CD4-positive, alpha-beta T cell (primary cell): ENCODE measurements at regions not wholly inside any gene's neighbourhood (a gene's known extent, or its start where the extent isn't known, plus 50 kb on each side); places are given as distances from the start of the nearest gene placed in this dataset.

Source experiments
- ATAC-seq: fragments of 200-7000 bp; cut with Tn5 transposase; one replicate; pipeline ENCODE4 v1.10.0; 2022; ENCODE audit warnings: mild to moderate bottlenecking; ENCODE audit not compliant: poor library complexity
- CTCF ChIA-PET: fragments of 350-600 bp; sonication (Branson Sonifier 250); formaldehyde crosslinking; loops from one replicate; lab custom pipeline; 2021; ENCODE audit warnings: antibody characterized with exemption, inconsistent platforms; lab: Charles Lee
- POLR2A ChIA-PET: fragments of 350-600 bp; sonication (Branson Sonifier 250); formaldehyde crosslinking; loops from one replicate; lab custom pipeline; 2021; ENCODE audit warnings: antibody characterized with exemption, inconsistent platforms; lab: Charles Lee
- DNase-seq, 14 experiments: peaks; one replicate each; pipeline ENCODE4 v3.0.0-alpha.2; 2013 to 2020; ENCODE audit warnings: mixed read lengths in 2 of 14
- H3K27ac ChIP-seq, 2 donors: one replicate each; pipeline versions ENCODE4 v1.5.1 to v1.7.0; 2013; ENCODE audit warnings: low read length in 2 of 2, low read depth in 1 of 2, mild to moderate bottlenecking in 1 of 2
- H3K27me3 ChIP-seq, 2 experiments: 1 replicate in 1 of 2; 2 replicates in 1 of 2; pipeline versions ENCODE4 v1.6.1 to v1.7.0; 2013; ENCODE audit warnings: low read length in 2 of 2, control low read depth in 1 of 2, mild to moderate bottlenecking in 1 of 2, moderate library complexity in 1 of 2; ENCODE audit not compliant: insufficient read depth in 2 of 2, control insufficient read depth in 1 of 2
- H3K36me3 ChIP-seq: one replicate; pipeline ENCODE4 v1.6.1; 2013; ENCODE audit warnings: low read length, control low read depth; ENCODE audit not compliant: insufficient read depth
- H3K4me1 ChIP-seq: one replicate; pipeline ENCODE4 v1.6.1; 2013; ENCODE audit warnings: low read length, control low read depth; ENCODE audit not compliant: insufficient read depth
- H3K4me3 ChIP-seq: one replicate; pipeline ENCODE4 v1.5.1; 2013; ENCODE audit warnings: mild to moderate bottlenecking, low read length, moderate library complexity
- H3K9me3 ChIP-seq, 2 experiments: 1 replicate in 1 of 2; 2 replicates in 1 of 2; pipeline versions ENCODE4 v1.6.1 to v1.7.0; 2013; ENCODE audit warnings: low read length in 2 of 2, mild to moderate bottlenecking in 2 of 2, control low read depth in 1 of 2, moderate library complexity in 1 of 2; ENCODE audit not compliant: control insufficient read depth in 1 of 2, insufficient read depth in 1 of 2
- H3K27ac Mint-ChIP-seq: one replicate; pipeline ENCODE4 v1.8.0; 2020; ENCODE audit warnings: mixed read lengths
- H3K27me3 Mint-ChIP-seq: one replicate; pipeline ENCODE4 v1.8.0; 2021; ENCODE audit warnings: mixed read lengths
- H3K36me3 Mint-ChIP-seq: one replicate; pipeline ENCODE4 v1.8.0; 2021; ENCODE audit warnings: low read depth, mixed read lengths
- H3K4me1 Mint-ChIP-seq: one replicate; pipeline ENCODE4 v1.8.0; 2021; ENCODE audit warnings: low read depth, mixed read lengths
- H3K4me3 Mint-ChIP-seq: one replicate; pipeline ENCODE4 v1.8.0; 2020; ENCODE audit warnings: mild to moderate bottlenecking, mixed read lengths
- H3K9me3 Mint-ChIP-seq: one replicate; pipeline ENCODE4 v1.8.0; 2020; ENCODE audit warnings: mixed read lengths
- CTCF ChIP-seq: fragments of 200-600 bp; IDR thresholded peaks from one replicate; pipeline ENCODE4 v1.8.0; 2022; ENCODE audit warnings: antibody characterized with exemption, mild to moderate bottlenecking
- intact Hi-C, 2 experiments: fragments of 100-400 bp; cut with DNase I in 1 of 2; cut with micrococcal nuclease in 1 of 2; formaldehyde crosslinking; loops; one replicate each; pipeline versions ENCODE4 v1.15.1 to v1.9.0; 2023 to 2025; cut with DNase I, micrococcal nuclease

- Histone ChIP-seq H3K4me3 (no peak overlapping the region), H3K27ac (no peak overlapping the region), H3K36me3 (no peaks in the 10 kb centered on the region), H3K9me3 (no peaks in the 10 kb centered on the region), H3K4me1 (no peaks in the 10 kb centered on the region), H3K27me3 (no peaks in the 10 kb centered on the region)
- no peaks in the 10 kb centered on the region for H3K36me3 Mint-ChIP-seq
- no peaks in the 10 kb centered on the region for H3K27me3 Mint-ChIP-seq
- H3K4me1 Mint-ChIP-seq: no peaks in the 10 kb centered on the region
- POLR2A ChIA-PET: no interaction called here
- no peaks in the 10 kb centered on the region for H3K9me3 Mint-ChIP-seq
- no peak overlapping the region for H3K4me3 Mint-ChIP-seq
- intact Hi-C loops: no loop called here
- no peak overlapping the region for H3K27ac Mint-ChIP-seq
- CTCF ChIA-PET: no interaction called here
- no peak for TF ChIP-seq CTCF
- ATAC-seq (no peak), DNase-seq (no peak)
Measured at GRCh38 chr21:15332572-15332971, 267.8 kb upstream of the NRIP1 start.

GRCh38 chr21:15333136-15333710 lies 268.4 kb upstream of the NRIP1 start:
- Histone ChIP-seq H3K27me3 (no peaks in the 10 kb centered on the region), H3K4me3 (no peak overlapping the region), H3K9me3 (no peaks in the 10 kb centered on the region), H3K27ac (no peak overlapping the region), H3K4me1 (no peaks in the 10 kb centered on the region), H3K36me3 (no peaks in the 10 kb centered on the region)
- no peaks in the 10 kb centered on the region for H3K27me3 Mint-ChIP-seq
- no peaks in the 10 kb centered on the region for H3K9me3 Mint-ChIP-seq
- H3K27ac Mint-ChIP-seq: no peak overlapping the region
- no peak for TF ChIP-seq CTCF
- no peaks in the 10 kb centered on the region for H3K4me1 Mint-ChIP-seq
- ATAC-seq: no peak
- CTCF ChIA-PET: no interaction called here
- H3K4me3 Mint-ChIP-seq: no peak overlapping the region
- no peak for DNase-seq
- no peaks in the 10 kb centered on the region for H3K36me3 Mint-ChIP-seq
- POLR2A ChIA-PET: no interaction called here
- intact Hi-C loops: no loop called here

- H3K36me3 Mint-ChIP-seq: no peaks in the 10 kb centered on the region
- no peaks in the 10 kb centered on the region for H3K4me1 Mint-ChIP-seq
- H3K4me3 ChIP-seq: no peak overlapping the region
- ATAC-seq: no peak
- CTCF ChIA-PET: no interaction called here
- POLR2A ChIA-PET: no interaction called here
- H3K27me3 ChIP-seq: no peaks in the 10 kb centered on the region
- H3K36me3 ChIP-seq: no peaks in the 10 kb centered on the region
- H3K9me3 Mint-ChIP-seq: no peaks in the 10 kb centered on the region
- no peak for DNase-seq
- no peaks in the 10 kb centered on the region for H3K4me1 ChIP-seq
- no peaks in the 10 kb centered on the region for H3K27me3 Mint-ChIP-seq
- H3K9me3 ChIP-seq: no peaks in the 10 kb centered on the region
- no peak for TF ChIP-seq CTCF
- no peak overlapping the region for H3K27ac ChIP-seq
- intact Hi-C loops: no loop called here
- no peak overlapping the region for H3K27ac Mint-ChIP-seq
- H3K4me3 Mint-ChIP-seq: no peak overlapping the region
Measured at GRCh38 chr21:15333951-15334350, 269.2 kb upstream of the NRIP1 start.
